Thyroid gland (tissue), 4 donors: ENCODE measurements at regions not wholly inside any gene's neighbourhood (a gene's known extent, or its start where the extent isn't known, plus 50 kb on each side); places are given as distances from the start of the nearest gene placed in this dataset.

Experiments
- DNase-seq, 2 donors: peaks; one replicate each; pipeline ENCODE4 v3.0.0-alpha.2; 2019
- H3K27ac ChIP-seq, 3 donors: fragments of 200-600 bp; sonication (generic); 1 replicate in 2 of 3; 2 replicates in 1 of 3; pipeline ENCODE4 v1.5.1; 2016 to 2019; ENCODE audit warnings: mild to moderate bottlenecking in 1 of 3, moderate library complexity in 1 of 3
- H3K27me3 ChIP-seq: fragments of 200-600 bp; sonication (generic); one replicate; pipeline ENCODE4 v1.5.1; 2019
- H3K36me3 ChIP-seq, 2 donors: fragments of 200-600 bp; sonication (generic); one replicate each; pipeline ENCODE4 v1.5.1; 2016 to 2019
- H3K4me1 ChIP-seq, 2 donors: fragments of 200-600 bp; sonication (generic); one replicate each; pipeline ENCODE4 v1.5.1; 2017 to 2019
- H3K4me3 ChIP-seq, 3 donors: fragments of 200-600 bp; sonication (generic); replicated peaks in 1 of 3; 1 replicate in 2 of 3; 2 replicates in 1 of 3; pipeline ENCODE4 v1.5.1; 2016; ENCODE audit warnings: mild to moderate bottlenecking in 1 of 3
- H3K9me3 ChIP-seq: fragments of 200-600 bp; sonication (generic); one replicate; pipeline ENCODE4 v1.5.1; 2017
- CTCF ChIP-seq, 6 experiments: fragments of 200-600 bp in 3 of 6; fragments of 450-650 bp in 3 of 6; sonication (generic) in 3 of 6; IDR thresholded peaks; one replicate each; pipeline ENCODE4 v1.5.1; 2016 to 2019; ENCODE audit warnings: antibody characterized with exemption in 6 of 6, mild to moderate bottlenecking in 2 of 6, inconsistent platforms in 1 of 6, moderate library complexity in 1 of 6
- POLR2A ChIP-seq, 2 donors: fragments of 450-650 bp; IDR thresholded peaks; one replicate each; pipeline ENCODE4 v1.6.1; 2017; ENCODE audit warnings: antibody characterized with exemption in 2 of 2, mild to moderate bottlenecking in 2 of 2, moderate library complexity in 1 of 2
- WGBS, 2 donors: methylation state at CpG; one replicate each; pipeline ENCODE4 v1.1.5; 2017; 5-methylcytosine and 5-hydroxymethylcytosine counted together
- intact Hi-C: fragments of 100-400 bp; cut with DNase I; formaldehyde crosslinking; loops from one replicate; pipeline ENCODE4 v1.15.1; 2023

- no peaks in the 10 kb centered on the region for H3K4me1 ChIP-seq
- H3K27ac ChIP-seq = no peak overlapping the region
- H3K36me3 ChIP-seq = no peaks in the 10 kb centered on the region
- no peak for DNase-seq
- no peak for TF ChIP-seq CTCF (IDR thresholded peaks at IDR 0.05)
- no peak for TF ChIP-seq POLR2A (IDR thresholded peaks at IDR 0.05)
- no peak overlapping the region for H3K4me3 ChIP-seq
- no peaks in the 10 kb centered on the region for H3K27me3 ChIP-seq
- 73 to 90% methylated on average over 2 of the region's 2 CpGs for WGBS, 2 donors
- intact Hi-C loops = no loop called here
- no peaks in the 10 kb centered on the region for H3K9me3 ChIP-seq
Observed at GRCh38 chr1:38403667-38404066, 357.1 kb upstream of the POU3F1 start.

GRCh38 chr1:38402230-38402815 is 355.7 kb upstream of the POU3F1 start:
- Histone ChIP-seq H3K27ac (no peak overlapping the region), H3K9me3 (no peaks in the 10 kb centered on the region), H3K27me3 (no peaks in the 10 kb centered on the region), H3K36me3 (no peaks in the 10 kb centered on the region), H3K4me1 (no peaks in the 10 kb centered on the region), H3K4me3 (no peak overlapping the region)
- intact Hi-C loops = no loop called here
- no peak for DNase-seq
- 40 to 56% methylated on average over 2 of the region's 2 CpGs for WGBS, 2 donors
- TF ChIP-seq CTCF (IDR thresholded peaks at IDR 0.05) = no peak
- TF ChIP-seq POLR2A (IDR thresholded peaks at IDR 0.05) = no peak

GRCh38 chr1:38396606-38397005 is 350.0 kb upstream of the POU3F1 start:
- Histone ChIP-seq H3K9me3 (no peaks in the 10 kb centered on the region), H3K4me1 (no peaks in the 10 kb centered on the region), H3K27ac (no peak overlapping the region), H3K36me3 (no peaks in the 10 kb centered on the region), H3K4me3 (no peak overlapping the region), H3K27me3 (no peaks in the 10 kb centered on the region)
- DNase-seq = no peak
- intact Hi-C loops = no loop called here
- TF ChIP-seq CTCF (IDR thresholded peaks at IDR 0.05) (no peak), POLR2A (IDR thresholded peaks at IDR 0.05) (no peak)
- WGBS, 2 donors = 91 to 96% methylated on average over 1 of the region's 1 CpG

GRCh38 chr1:38394303-38394702 is 347.7 kb upstream of the POU3F1 start:
- H3K27me3 ChIP-seq = no peaks in the 10 kb centered on the region
- no peaks in the 10 kb centered on the region for H3K36me3 ChIP-seq
- no peak overlapping the region for H3K27ac ChIP-seq
- TF ChIP-seq CTCF (IDR thresholded peaks at IDR 0.05) (no peak), POLR2A (IDR thresholded peaks at IDR 0.05) (no peak)
- intact Hi-C loops = no loop called here
- no peaks in the 10 kb centered on the region for H3K9me3 ChIP-seq
- H3K4me3 ChIP-seq = no peak overlapping the region
- H3K4me1 ChIP-seq = no peaks in the 10 kb centered on the region
- no peak for DNase-seq

- WGBS, 2 donors = 57 to 95% methylated on average over 2 of the region's 2 CpGs
- Histone ChIP-seq H3K27ac (no peak overlapping the region), H3K36me3 (no peaks in the 10 kb centered on the region), H3K9me3 (no peaks in the 10 kb centered on the region), H3K4me1 (no peaks in the 10 kb centered on the region), H3K4me3 (no peak overlapping the region), H3K27me3 (no peaks in the 10 kb centered on the region)
- intact Hi-C loops = no loop called here
- TF ChIP-seq POLR2A (IDR thresholded peaks at IDR 0.05) = no peak
- no peak for TF ChIP-seq CTCF (IDR thresholded peaks at IDR 0.05)
- DNase-seq = no peak
Observed at GRCh38 chr1:38392861-38393260, 346.3 kb upstream of the POU3F1 start.
